Retina (tissue), 1 donor: ENCODE measurements at regions not wholly inside any gene's neighbourhood (a gene's known extent, or its start where the extent isn't known, plus 50 kb on each side); places are given as distances from the start of the nearest gene placed in this dataset.

ENCODE experiments used
- DNase-seq: peaks from one replicate; pipeline ENCODE4 v3.0.0-alpha.2; 2016

DNA sequence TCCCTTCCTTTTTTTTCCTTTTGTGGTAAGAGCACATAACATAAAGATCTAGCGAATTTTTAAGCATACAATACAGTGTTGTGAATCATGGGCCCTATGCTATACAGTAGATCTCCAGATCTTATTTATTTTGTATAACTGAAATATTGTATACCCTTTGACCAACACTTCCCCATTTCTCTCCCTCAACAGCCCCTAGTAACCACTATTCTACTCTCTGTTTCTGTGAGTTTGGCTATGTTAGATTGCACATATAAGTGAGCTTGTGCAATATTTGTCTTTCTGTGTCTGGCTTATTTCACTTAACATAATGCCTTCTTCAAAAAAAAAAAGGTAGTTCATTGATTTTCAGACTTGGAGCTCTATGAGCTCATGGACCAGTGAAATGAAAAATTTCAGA, 180.5 kb downstream of the C11orf91 start:
- no peak for DNase-seq

- no peak for DNase-seq
These were observed 185.3 kb downstream of the C11orf91 start for GRCh38 chr11:33515347-33515746.

GRCh38 chr11:33514079-33514925, 186.3 kb downstream of the C11orf91 start:
- DNase-seq: no peak

GRCh38 chr11:33509632-33510031, 191.0 kb downstream of the C11orf91 start:
- DNase-seq: no peak

GRCh38 chr11:33507967-33508366, 192.7 kb downstream of the C11orf91 start:
- DNase-seq: no peak

DNA sequence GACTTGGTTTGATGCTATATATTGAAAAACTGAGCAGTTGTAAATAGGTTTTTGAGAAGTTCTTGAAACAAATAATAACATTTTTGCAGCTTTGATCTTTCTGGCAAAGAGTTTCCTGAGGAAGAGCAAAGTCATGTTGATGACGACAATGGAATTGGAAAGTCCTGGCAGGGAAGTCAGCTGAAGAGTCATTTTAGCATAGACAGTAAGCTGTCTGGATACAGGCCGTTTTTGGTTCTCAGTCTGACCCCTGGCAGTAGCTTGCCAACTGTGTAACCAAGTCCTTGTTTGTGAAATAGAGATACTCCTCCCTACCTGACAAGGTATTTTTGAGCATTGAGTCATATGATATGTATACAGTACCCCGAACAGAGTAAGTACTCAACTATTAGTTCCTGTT, 193.3 kb downstream of the C11orf91 start:
- DNase-seq: no peak

DNA sequence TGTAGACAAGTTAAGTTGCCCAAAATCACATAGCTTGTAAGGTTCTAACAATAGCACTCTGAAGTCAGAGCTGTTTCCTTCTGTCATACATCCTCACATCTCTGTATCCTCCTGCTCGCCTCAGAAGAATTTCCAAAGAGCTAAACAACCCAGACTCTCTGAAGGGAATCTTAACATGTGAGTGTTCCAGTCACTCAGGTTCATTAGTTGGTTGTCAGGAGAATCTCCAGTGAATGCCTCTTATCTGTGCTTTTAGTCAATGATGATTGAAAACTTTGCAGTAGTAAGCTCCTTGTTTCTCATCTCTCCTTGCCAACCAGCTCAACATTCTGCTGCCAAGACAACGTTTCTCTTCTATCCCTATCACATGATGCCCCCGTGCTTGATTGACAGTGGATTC, 195.5 kb downstream of the C11orf91 start:
- no peak for DNase-seq

GRCh38 chr11:33500861-33501479, 199.7 kb downstream of the C11orf91 start:
- no peak for DNase-seq

DNA sequence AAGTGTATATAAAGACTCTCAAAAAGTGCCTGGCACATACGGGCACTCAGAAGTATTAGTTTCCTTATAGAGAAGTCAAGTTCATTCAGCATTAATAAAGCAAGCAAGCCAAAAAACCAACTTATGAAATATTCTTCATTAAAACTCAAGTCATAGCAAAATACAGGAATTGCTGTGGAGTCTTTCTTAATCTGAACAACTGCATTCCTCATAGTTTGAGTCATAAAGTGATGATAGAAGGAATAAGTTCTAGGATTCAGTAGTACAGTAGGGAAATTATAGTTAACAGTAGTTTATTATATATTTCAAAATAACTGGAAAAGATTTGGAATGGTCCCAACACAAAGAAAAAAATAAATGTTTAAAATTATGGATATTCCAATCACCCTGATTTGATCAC, 200.3 kb downstream of the C11orf91 start:
- DNase-seq: no peak

DNA sequence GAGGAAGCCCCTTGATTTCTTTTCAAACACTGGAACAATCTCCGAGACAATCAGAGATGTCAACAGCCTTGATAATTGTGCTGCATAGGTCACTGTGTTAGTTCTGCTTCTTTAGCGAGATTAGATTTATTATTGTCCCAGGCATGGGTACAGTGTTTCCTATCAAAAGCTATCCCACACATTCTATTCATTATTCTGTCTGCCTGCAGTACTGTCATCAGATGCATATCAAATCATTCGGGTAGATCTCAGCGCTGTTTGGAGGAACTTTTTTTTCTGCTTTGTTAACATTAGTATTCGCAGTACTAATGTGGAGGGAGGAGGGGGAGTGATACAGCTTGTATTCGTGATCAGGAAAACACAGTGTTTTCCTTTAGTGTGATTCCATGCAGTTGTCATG, 208.0 kb downstream of the C11orf91 start:
- no peak for DNase-seq

GRCh38 chr11:33490842-33491370, 209.7 kb downstream of the C11orf91 start:
- DNase-seq: no peak

- no peak for DNase-seq
These were observed 211.7 kb downstream of the C11orf91 start for GRCh38 chr11:33488971-33489370.

GRCh38 chr11:33480626-33481025, 220.0 kb downstream of the C11orf91 start:
- no peak for DNase-seq

DNA sequence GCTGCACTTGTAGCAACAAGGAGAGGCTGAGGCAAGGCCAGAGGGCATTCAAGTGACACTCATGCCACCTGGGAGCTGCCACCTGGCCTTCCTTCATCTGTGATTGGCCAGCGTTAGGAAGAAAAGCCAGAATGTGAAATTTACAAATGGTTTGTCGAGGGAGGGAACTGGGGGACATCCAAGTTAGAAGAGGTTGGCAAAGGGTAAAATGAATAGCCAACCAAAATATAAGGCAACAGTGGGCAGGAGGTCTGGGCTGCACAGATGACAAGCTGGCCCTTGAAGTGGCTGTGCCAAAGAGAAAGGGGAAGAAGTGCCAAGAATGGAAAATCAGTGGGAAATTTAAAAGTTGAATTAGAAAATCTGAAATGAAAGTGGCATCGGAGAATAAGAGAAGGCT, 221.4 kb downstream of the C11orf91 start:
- DNase-seq: no peak

- DNase-seq: peak; percentile 24
These were observed 221.0 kb downstream of the HIPK3 start for GRCh38 chr11:33478111-33478573.

DNA sequence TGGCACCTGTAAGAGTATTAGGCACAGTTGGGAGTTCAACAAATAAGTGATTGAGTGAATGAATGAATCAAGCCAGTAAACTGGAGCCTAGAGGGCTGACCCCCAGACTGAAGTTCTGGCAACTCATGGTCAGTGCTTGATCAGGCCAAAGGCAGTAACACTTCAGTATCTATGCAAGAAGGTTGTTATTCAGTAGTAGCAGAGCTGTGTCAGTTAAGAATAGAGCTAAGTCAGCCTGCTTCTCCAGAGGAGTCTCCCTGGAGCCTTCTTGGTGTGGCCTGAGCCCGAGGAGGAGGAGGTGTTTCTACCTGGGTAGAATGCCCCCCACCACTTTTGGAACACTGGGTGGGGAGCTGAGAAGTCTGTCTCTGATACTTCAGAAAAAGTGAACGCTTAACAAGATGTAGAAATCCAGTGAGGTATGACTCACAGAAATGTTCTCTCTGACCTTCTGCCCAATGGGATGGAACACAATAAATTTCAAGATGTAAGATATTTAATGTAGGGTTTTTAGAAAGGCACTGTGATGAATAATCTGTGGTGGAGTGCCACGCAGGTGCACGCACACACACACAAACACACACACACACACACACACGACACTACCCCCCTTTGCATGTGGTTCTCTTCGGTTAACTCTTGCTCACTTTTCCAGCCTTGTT, 219.9 kb downstream of the HIPK3 start:
- DNase-seq: no peak

- DNase-seq: no peak
These were observed 218.8 kb downstream of the HIPK3 start for GRCh38 chr11:33475993-33476392.

GRCh38 chr11:33474866-33475265, 217.7 kb downstream of the HIPK3 start:
- DNase-seq: no peak

- DNase-seq: no peak
These were observed 214.4 kb downstream of the HIPK3 start for GRCh38 chr11:33471541-33471940.

DNA sequence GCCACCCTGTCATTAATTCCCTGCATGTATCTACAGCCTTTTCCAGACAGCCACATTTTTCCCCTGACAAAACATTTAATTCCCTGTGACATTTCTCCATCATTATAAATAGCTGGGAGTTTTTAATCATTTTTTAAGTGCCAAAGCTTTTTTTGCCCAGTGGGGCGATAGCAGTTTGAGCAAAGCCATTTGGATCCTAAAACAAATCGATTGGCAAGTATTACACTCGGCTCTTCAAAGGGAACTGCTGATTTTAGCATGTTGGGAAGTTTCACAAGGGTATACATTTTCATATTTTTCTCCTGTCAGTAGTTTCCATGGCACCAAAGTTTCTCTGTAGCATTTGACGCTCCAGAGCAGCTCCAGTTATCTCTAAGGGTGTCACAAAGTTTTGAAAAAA, 210.8 kb downstream of the HIPK3 start:
- DNase-seq: no peak

- no peak for DNase-seq
These were observed 205.9 kb downstream of the HIPK3 start for GRCh38 chr11:33463059-33463458.

GRCh38 chr11:33461369-33462125, 204.4 kb downstream of the HIPK3 start:
- no peak for DNase-seq

DNA sequence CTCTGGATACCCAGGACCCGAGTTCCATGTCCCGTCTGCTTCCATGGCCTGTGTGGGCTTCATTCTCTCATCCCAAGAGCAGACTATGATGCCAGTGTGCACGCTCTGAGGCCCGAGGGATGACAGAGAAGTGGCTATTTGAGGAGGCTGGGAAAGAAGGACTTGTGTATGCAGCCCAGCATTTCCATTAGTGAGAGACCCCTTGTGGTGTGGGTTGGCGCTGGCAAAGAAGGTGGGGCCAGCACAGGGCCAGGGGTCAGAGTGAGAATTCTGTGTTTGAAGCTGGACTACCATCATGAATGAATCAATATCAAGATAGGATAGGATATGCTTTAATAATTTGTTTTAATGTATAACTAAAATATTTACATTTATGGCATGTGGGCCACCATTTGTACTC, 200.8 kb downstream of the HIPK3 start:
- DNase-seq: no peak
